B cell (primary cell): ENCODE measurements at regions not wholly inside any gene's neighbourhood (a gene's known extent, or its start where the extent isn't known, plus 50 kb on each side); places are given as distances from the start of the nearest gene placed in this dataset.

ENCODE experiments used
- EZH2 ChIP-seq: IDR thresholded peaks from 2 replicates; pipeline ENCODE4 v1.6.1; 2012; ENCODE audit warnings: borderline replicate concordance, low read depth, mild to moderate bottlenecking, moderate library complexity, low read length; ENCODE audit not compliant: insufficient read depth, poor library complexity, severe bottlenecking
- TF ChIP-seq, protein P1 (sequence below): fragments of 200-600 bp; IDR thresholded peaks from one replicate; pipeline ENCODE4 v1.8.0; 2022; ENCODE audit warnings: antibody characterized with exemption, mild to moderate bottlenecking

DNA sequence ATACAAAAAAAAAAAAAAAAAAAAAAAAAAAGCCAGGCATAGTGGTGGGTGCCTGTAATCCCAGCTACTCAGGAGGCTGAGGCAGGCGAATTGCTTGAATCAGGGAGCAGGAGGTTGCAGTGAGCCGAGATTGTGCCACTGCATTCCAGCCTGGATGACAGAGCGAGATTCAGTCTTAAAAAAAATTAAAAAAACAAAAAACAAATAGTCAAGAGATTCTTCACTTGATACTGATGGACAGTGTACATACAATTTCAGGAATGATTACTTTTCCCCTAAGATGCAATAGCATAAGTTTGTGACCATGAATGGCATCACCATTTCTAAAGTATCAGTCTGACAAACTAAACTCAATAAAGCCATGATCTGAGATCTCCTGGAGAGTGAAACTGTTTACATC, 60.8 kb upstream of the IVNS1ABP start:
- TF ChIP-seq, protein P1, sequence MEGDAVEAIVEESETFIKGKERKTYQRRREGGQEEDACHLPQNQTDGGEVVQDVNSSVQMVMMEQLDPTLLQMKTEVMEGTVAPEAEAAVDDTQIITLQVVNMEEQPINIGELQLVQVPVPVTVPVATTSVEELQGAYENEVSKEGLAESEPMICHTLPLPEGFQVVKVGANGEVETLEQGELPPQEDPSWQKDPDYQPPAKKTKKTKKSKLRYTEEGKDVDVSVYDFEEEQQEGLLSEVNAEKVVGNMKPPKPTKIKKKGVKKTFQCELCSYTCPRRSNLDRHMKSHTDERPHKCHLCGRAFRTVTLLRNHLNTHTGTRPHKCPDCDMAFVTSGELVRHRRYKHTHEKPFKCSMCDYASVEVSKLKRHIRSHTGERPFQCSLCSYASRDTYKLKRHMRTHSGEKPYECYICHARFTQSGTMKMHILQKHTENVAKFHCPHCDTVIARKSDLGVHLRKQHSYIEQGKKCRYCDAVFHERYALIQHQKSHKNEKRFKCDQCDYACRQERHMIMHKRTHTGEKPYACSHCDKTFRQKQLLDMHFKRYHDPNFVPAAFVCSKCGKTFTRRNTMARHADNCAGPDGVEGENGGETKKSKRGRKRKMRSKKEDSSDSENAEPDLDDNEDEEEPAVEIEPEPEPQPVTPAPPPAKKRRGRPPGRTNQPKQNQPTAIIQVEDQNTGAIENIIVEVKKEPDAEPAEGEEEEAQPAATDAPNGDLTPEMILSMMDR: no peak
- TF ChIP-seq EZH2: no peak
